Endothelial cell of hepatic sinusoid (primary cell): ENCODE measurements at regions not wholly inside any gene's neighbourhood (a gene's known extent, or its start where the extent isn't known, plus 50 kb on each side); places are given as distances from the start of the nearest gene placed in this dataset.

ENCODE experiments used
- in situ Hi-C: cut with HindIII; loops from 2 replicates; pipeline ENCODE4 v1.10.0; 2017; ENCODE audit warnings: low sequenced_read_pairs

- in situ Hi-C loops, result no loop called here
Measured at GRCh38 chr10:63726867-63727266, 205.7 kb downstream of the REEP3 start.

GRCh38 chr10:63727636-63728035 lies 206.4 kb downstream of the REEP3 start:
- in situ Hi-C loops, result no loop called here

- in situ Hi-C loops, result no loop called here
Measured at GRCh38 chr10:63735305-63735704, 214.1 kb downstream of the REEP3 start.

- in situ Hi-C loops, result no loop called here
Measured at GRCh38 chr10:63738410-63738809, 217.2 kb downstream of the REEP3 start.

GRCh38 chr10:63744060-63744941 lies 223.1 kb downstream of the REEP3 start:
- in situ Hi-C loops, result no loop called here

GRCh38 chr10:63749915-63750314 lies 228.7 kb downstream of the REEP3 start:
- in situ Hi-C loops, result no loop called here

- in situ Hi-C loops, result no loop called here
Measured at GRCh38 chr10:63751836-63752235, 230.6 kb downstream of the REEP3 start.

GRCh38 chr10:63752318-63752717 lies 231.1 kb downstream of the REEP3 start:
- in situ Hi-C loops, result no loop called here

GRCh38 chr10:63753808-63754207 lies 232.6 kb downstream of the REEP3 start:
- in situ Hi-C loops, result no loop called here

- in situ Hi-C loops, result no loop called here
Measured at GRCh38 chr10:63755441-63755840, 234.2 kb downstream of the REEP3 start.

GRCh38 chr10:63757067-63757466 lies 235.9 kb downstream of the REEP3 start:
- in situ Hi-C loops, result no loop called here

GRCh38 chr10:63758080-63758479 lies 236.9 kb downstream of the REEP3 start:
- in situ Hi-C loops, result no loop called here

- in situ Hi-C loops, result no loop called here
Measured at GRCh38 chr10:63759335-63759734, 238.1 kb downstream of the REEP3 start.

- in situ Hi-C loops, result loop anchor here (5.0 kb wide), 1 partner anchor 38 kb away; no protein-coding TSS in a partner anchor
Measured at GRCh38 chr10:63760034-63760707, 239.0 kb downstream of the REEP3 start.

GRCh38 chr10:63760708-63761047 lies 239.5 kb downstream of the REEP3 start:
- in situ Hi-C loops, result loop anchor here (5.0 kb wide), 1 partner anchor 38 kb away; no protein-coding TSS in a partner anchor

- in situ Hi-C loops, result loop anchor here (5.0 kb wide), 1 partner anchor 39 kb away; no protein-coding TSS in a partner anchor
Measured at GRCh38 chr10:63761243-63761642, 240.0 kb downstream of the REEP3 start.

- in situ Hi-C loops, result loop anchor here (5.0 kb wide), 1 partner anchor 41 kb away; no protein-coding TSS in a partner anchor
Measured at GRCh38 chr10:63763744-63764143, 242.5 kb downstream of the REEP3 start.

- in situ Hi-C loops, result no loop called here
Measured at GRCh38 chr10:63765126-63765525, 243.9 kb downstream of the REEP3 start.

GRCh38 chr10:63766745-63767137 lies 245.5 kb downstream of the REEP3 start:
- in situ Hi-C loops, result no loop called here

- in situ Hi-C loops, result no loop called here
Measured at GRCh38 chr10:63767138-63767801, 246.1 kb downstream of the REEP3 start.

- in situ Hi-C loops, result no loop called here
Measured at GRCh38 chr10:63769367-63769766, 248.2 kb downstream of the REEP3 start.
